Suprapubic skin (tissue), 3 donors: ENCODE measurements at regions not wholly inside any gene's neighbourhood (a gene's known extent, or its start where the extent isn't known, plus 50 kb on each side); places are given as distances from the start of the nearest gene placed in this dataset.

Experiments
- EP300 ChIP-seq: sonication (generic); formaldehyde crosslinking; IDR thresholded peaks from one replicate; pipeline ENCODE4 v1.6.1; 2017; ENCODE audit warnings: antibody characterized with exemption
- POLR2A ChIP-seq, 2 donors: fragments of 450-650 bp; IDR thresholded peaks; one replicate each; pipeline ENCODE4 v1.6.1; 2017; ENCODE audit warnings: antibody characterized with exemption in 2 of 2, mild to moderate bottlenecking in 2 of 2, moderate library complexity in 2 of 2
- TF ChIP-seq, protein P1 (sequence below), 2 donors: fragments of 200-600 bp in 1 of 2; fragments of 450-650 bp in 1 of 2; sonication (generic) in 1 of 2; IDR thresholded peaks; one replicate each; pipeline ENCODE4 v1.5.1; 2016 to 2019; ENCODE audit warnings: antibody characterized with exemption in 2 of 2, mild to moderate bottlenecking in 1 of 2, moderate library complexity in 1 of 2

DNA sequence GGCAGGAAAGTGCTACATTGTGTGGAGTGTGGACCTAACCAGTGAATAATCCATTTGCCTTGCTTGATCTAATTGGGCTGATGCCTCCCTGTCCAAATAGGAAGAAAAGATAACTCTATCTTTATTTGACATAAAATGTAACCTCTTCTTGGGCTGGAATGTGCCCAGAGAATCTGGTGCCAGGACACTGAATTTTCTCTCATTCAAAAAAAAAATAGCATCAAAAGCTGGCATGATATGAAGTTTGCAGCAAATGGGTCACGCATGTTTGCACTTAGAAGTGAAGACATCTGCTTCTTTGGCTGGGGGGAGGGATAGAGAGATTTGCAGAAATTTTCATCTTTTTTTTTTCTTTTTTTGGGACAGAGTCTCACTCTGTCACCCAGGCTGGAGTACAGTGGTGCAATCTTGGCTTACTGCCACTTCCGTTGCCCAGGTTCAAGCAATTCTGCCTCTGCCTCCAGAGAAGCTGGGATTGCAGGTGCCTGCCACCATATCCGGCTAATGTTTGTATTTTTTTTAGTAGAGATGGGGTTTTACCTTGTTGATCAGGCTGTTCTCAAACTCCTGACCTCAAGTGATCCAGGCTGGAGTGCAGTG lies 478.2 kb upstream of the EEF2KMT start:
- TF ChIP-seq, protein P1, sequence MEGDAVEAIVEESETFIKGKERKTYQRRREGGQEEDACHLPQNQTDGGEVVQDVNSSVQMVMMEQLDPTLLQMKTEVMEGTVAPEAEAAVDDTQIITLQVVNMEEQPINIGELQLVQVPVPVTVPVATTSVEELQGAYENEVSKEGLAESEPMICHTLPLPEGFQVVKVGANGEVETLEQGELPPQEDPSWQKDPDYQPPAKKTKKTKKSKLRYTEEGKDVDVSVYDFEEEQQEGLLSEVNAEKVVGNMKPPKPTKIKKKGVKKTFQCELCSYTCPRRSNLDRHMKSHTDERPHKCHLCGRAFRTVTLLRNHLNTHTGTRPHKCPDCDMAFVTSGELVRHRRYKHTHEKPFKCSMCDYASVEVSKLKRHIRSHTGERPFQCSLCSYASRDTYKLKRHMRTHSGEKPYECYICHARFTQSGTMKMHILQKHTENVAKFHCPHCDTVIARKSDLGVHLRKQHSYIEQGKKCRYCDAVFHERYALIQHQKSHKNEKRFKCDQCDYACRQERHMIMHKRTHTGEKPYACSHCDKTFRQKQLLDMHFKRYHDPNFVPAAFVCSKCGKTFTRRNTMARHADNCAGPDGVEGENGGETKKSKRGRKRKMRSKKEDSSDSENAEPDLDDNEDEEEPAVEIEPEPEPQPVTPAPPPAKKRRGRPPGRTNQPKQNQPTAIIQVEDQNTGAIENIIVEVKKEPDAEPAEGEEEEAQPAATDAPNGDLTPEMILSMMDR (IDR thresholded peaks at IDR 0.05) = no peak
- TF ChIP-seq POLR2A (IDR thresholded peaks at IDR 0.05) = no peak
- no peak for TF ChIP-seq EP300
